Spleen (tissue), 11 donors: ENCODE measurements at regions not wholly inside any gene's neighbourhood (a gene's known extent, or its start where the extent isn't known, plus 50 kb on each side); places are given as distances from the start of the nearest gene placed in this dataset.

ENCODE experiments used
- DNase-seq: peaks from one replicate; pipeline ENCODE4 v3.0.0-alpha.2; 2020
- H3K27ac ChIP-seq, 8 donors: fragments of 200-600 bp; sonication (generic) in 7 of 8; 1 replicate in 4 of 8; 2 replicates in 4 of 8; pipeline versions ENCODE4 v1.5.0 to v1.8.0; 2016 to 2021; ENCODE audit warnings: inconsistent platforms in 4 of 8, mild to moderate bottlenecking in 4 of 8, moderate library complexity in 1 of 8
- H3K27me3 ChIP-seq, 7 donors: fragments of 200-600 bp; sonication (generic) in 6 of 7; replicated peaks in 1 of 7; 1 replicate in 4 of 7; 2 replicates in 3 of 7; pipeline versions ENCODE4 v1.5.0 to v1.8.0; 2016 to 2021; ENCODE audit warnings: inconsistent platforms in 3 of 7, mild to moderate bottlenecking in 1 of 7
- H3K36me3 ChIP-seq, 6 donors: fragments of 200-600 bp; sonication (generic) in 5 of 6; 1 replicate in 4 of 6; 2 replicates in 2 of 6; pipeline versions ENCODE4 v1.5.0 to v1.8.0; 2016 to 2021; ENCODE audit warnings: inconsistent platforms in 2 of 6
- H3K4me1 ChIP-seq, 6 donors: fragments of 200-600 bp; sonication (generic) in 5 of 6; 1 replicate in 3 of 6; 2 replicates in 3 of 6; pipeline versions ENCODE4 v1.5.0 to v1.8.0; 2016 to 2021; ENCODE audit warnings: inconsistent platforms in 3 of 6
- H3K4me3 ChIP-seq, 8 donors: fragments of 200-600 bp; sonication (generic) in 7 of 8; 1 replicate in 4 of 8; 2 replicates in 4 of 8; pipeline versions ENCODE4 v1.5.0 to v1.8.0; 2016 to 2021; ENCODE audit warnings: inconsistent platforms in 4 of 8, mild to moderate bottlenecking in 4 of 8, moderate library complexity in 2 of 8
- H3K9me3 ChIP-seq, 8 donors: fragments of 200-600 bp; sonication (generic) in 7 of 8; 1 replicate in 4 of 8; 2 replicates in 4 of 8; pipeline versions ENCODE4 v1.5.0 to v1.8.0; 2016 to 2021; ENCODE audit warnings: inconsistent platforms in 4 of 8
- CTCF ChIP-seq, 11 experiments: fragments of 200-600 bp in 7 of 11; fragments of 450-650 bp in 4 of 11; sonication (generic) in 4 of 11; IDR thresholded peaks in 8 of 11; conservative IDR thresholded peaks in 3 of 11; 1 replicate in 7 of 11; 2 replicates in 4 of 11; pipeline versions ENCODE4 v1.4.0 to v1.8.0; 2016 to 2021; ENCODE audit warnings: antibody characterized with exemption in 11 of 11, inconsistent platforms in 4 of 11, mild to moderate bottlenecking in 1 of 11
- POLR2A ChIP-seq, 3 donors: fragments of 450-650 bp; IDR thresholded peaks; one replicate each; pipeline ENCODE4 v1.5.1; 2017; ENCODE audit warnings: antibody characterized with exemption in 3 of 3, mild to moderate bottlenecking in 1 of 3
- POLR2AphosphoS5 ChIP-seq, 3 donors: sonication (generic); formaldehyde crosslinking; IDR thresholded peaks; one replicate each; pipeline ENCODE4 v1.5.1; 2017; ENCODE audit warnings: antibody characterized with exemption in 3 of 3
- WGBS, 5 donors: extraction: QIAGEN DNeasy Blood & Tissue Kit in 3 of 5; methylation state at CpG; one replicate each; pipeline versions ENCODE4 v1.1.5 to v1.1.7; 2013 to 2018; 5-methylcytosine and 5-hydroxymethylcytosine counted together
- intact Hi-C: fragments of 100-400 bp; cut with DNase I; formaldehyde crosslinking; loops from one replicate; pipeline ENCODE4 v1.15.0; 2023; ENCODE audit warnings: low total_unique reads
- donor health status: healthy with polysubstance abuse.
- donor health status: DM: no; HTN: no; CAD: no; lungs with moderate emphysema.
- donor health status: DM: no; HTN: no; CAD: no.
- donor health status: Bipolar disorder and iron deficiency.
- donor health status: healthy.
- donor health status: DM: no; HTN: no; CAD: no.
- donor health status: DM: yes; HTN: yes; CAD: no.

- H3K4me3 ChIP-seq, result no peak overlapping the region
- no peaks in the 10 kb centered on the region for H3K36me3 ChIP-seq
- 67 to 82% (median 76%) methylated on average over 3 of the region's 3 CpGs for WGBS, 5 donors
- peaks cover 0 to 38% (median 12%) of the 10 kb centered on the region in 8 donors for H3K9me3 ChIP-seq
- intact Hi-C loops, result no loop called here
- TF ChIP-seq POLR2AphosphoS5 (IDR thresholded peaks at IDR 0.05), result no peak
- H3K27me3 ChIP-seq, result no peaks in the 10 kb centered on the region
- DNase-seq, result no peak
- no peaks in the 10 kb centered on the region for H3K4me1 ChIP-seq
- H3K27ac ChIP-seq, result no peak overlapping the region
Observed at GRCh38 chr5:4130819-4131218, 535.2 kb downstream of the IRX1 start.

GRCh38 chr5:4137781-4138180 lies 542.1 kb downstream of the IRX1 start:
- H3K4me3 ChIP-seq, result no peak overlapping the region
- DNase-seq, result no peak
- no peaks in the 10 kb centered on the region for H3K36me3 ChIP-seq
- TF ChIP-seq POLR2A (IDR thresholded peaks at IDR 0.05) (no peak), POLR2AphosphoS5 (IDR thresholded peaks at IDR 0.05) (no peak), CTCF (IDR thresholded peaks at IDR 0.05 in 8 of 11, conservative IDR thresholded peaks at IDR 0.05 in 3 of 11) (no peak)
- H3K9me3 ChIP-seq, result peaks cover 0 to 14% (median 8%) of the 10 kb centered on the region in 8 donors
- no peaks in the 10 kb centered on the region for H3K4me1 ChIP-seq
- WGBS, 5 donors, result 62 to 81% (median 75%) methylated on average over 7 of the region's 7 CpGs
- no peaks in the 10 kb centered on the region for H3K27me3 ChIP-seq
- no peak overlapping the region for H3K27ac ChIP-seq
- intact Hi-C loops, result no loop called here

GRCh38 chr5:4142842-4143241 lies 547.2 kb downstream of the IRX1 start:
- Histone ChIP-seq H3K4me3 (no peak overlapping the region), H3K9me3 (peaks cover 0 to 21% (median 10%) of the 10 kb centered on the region in 8 donors), H3K36me3 (no peaks in the 10 kb centered on the region), H3K27me3 (no peaks in the 10 kb centered on the region), H3K27ac (no peak overlapping the region), H3K4me1 (no peaks in the 10 kb centered on the region)
- no peak for TF ChIP-seq POLR2A (IDR thresholded peaks at IDR 0.05)
- no peak for TF ChIP-seq CTCF (IDR thresholded peaks at IDR 0.05 in 8 of 11, conservative IDR thresholded peaks at IDR 0.05 in 3 of 11)
- no peak for DNase-seq
- intact Hi-C loops, result no loop called here
- 48 to 61% (median 54%) methylated on average over 6 of the region's 6 CpGs for whole genome bisulfite sequencing, 5 donors

- Histone ChIP-seq H3K27me3 (no peaks in the 10 kb centered on the region), H3K4me3 (no peak overlapping the region), H3K36me3 (no peaks in the 10 kb centered on the region), H3K27ac (no peak overlapping the region), H3K9me3 (peaks cover 0 to 21% (median 10%) of the 10 kb centered on the region in 8 donors), H3K4me1 (no peaks in the 10 kb centered on the region)
- WGBS, 5 donors, result 89 to 94% (median 94%) methylated on average over 22 to 23 of the region's 23 CpGs
- TF ChIP-seq CTCF (IDR thresholded peaks at IDR 0.05 in 8 of 11, conservative IDR thresholded peaks at IDR 0.05 in 3 of 11) (no peak), POLR2AphosphoS5 (IDR thresholded peaks at IDR 0.05) (no peak), POLR2A (IDR thresholded peaks at IDR 0.05) (no peak)
- no peak for DNase-seq
- intact Hi-C loops, result no loop called here
Observed at GRCh38 chr5:4144411-4145007, 548.9 kb downstream of the IRX1 start.

- Histone ChIP-seq H3K4me3 (no peak overlapping the region), H3K4me1 (no peaks in the 10 kb centered on the region), H3K27ac (no peak overlapping the region), H3K9me3 (peaks cover 0 to 21% (median 12%) of the 10 kb centered on the region in 8 donors), H3K27me3 (no peaks in the 10 kb centered on the region), H3K36me3 (no peaks in the 10 kb centered on the region)
- 82 to 92% (median 87%) methylated on average over 3 of the region's 3 CpGs for WGBS, 5 donors
- TF ChIP-seq CTCF (IDR thresholded peaks at IDR 0.05 in 8 of 11, conservative IDR thresholded peaks at IDR 0.05 in 3 of 11), result no peak
- TF ChIP-seq POLR2AphosphoS5 (IDR thresholded peaks at IDR 0.05), result no peak
- no peak for TF ChIP-seq POLR2A (IDR thresholded peaks at IDR 0.05)
- intact Hi-C loops, result no loop called here
- no peak for DNase-seq
Observed at GRCh38 chr5:4145511-4145910, 549.9 kb downstream of the IRX1 start.
